Fibroblast of upper back skin (primary cell): ENCODE measurements at regions not wholly inside any gene's neighbourhood (a gene's known extent, or its start where the extent isn't known, plus 50 kb on each side); places are given as distances from the start of the nearest gene placed in this dataset.
"Not testable (repeated sequence)": the region's sequence is repeated elsewhere in the genome, so short reads cannot be mapped to it uniquely, and the experiment has no call there.

Source experiments
- DNase-seq: peaks from one replicate; pipeline ENCODE4 v3.0.0-alpha.2; 2013

GRCh38 chr16:59455497-59455896 lies 721.4 kb upstream of the GOT2 start:
- no peak for DNase-seq

GRCh38 chr16:59450513-59450912 lies 716.4 kb upstream of the GOT2 start:
- DNase-seq, result not testable (repeated sequence)

- DNase-seq, result no peak
These were observed 706.4 kb upstream of the GOT2 start for GRCh38 chr16:59440502-59440901.

- no peak for DNase-seq
These were observed 698.8 kb upstream of the GOT2 start for GRCh38 chr16:59432896-59433295.

DNA sequence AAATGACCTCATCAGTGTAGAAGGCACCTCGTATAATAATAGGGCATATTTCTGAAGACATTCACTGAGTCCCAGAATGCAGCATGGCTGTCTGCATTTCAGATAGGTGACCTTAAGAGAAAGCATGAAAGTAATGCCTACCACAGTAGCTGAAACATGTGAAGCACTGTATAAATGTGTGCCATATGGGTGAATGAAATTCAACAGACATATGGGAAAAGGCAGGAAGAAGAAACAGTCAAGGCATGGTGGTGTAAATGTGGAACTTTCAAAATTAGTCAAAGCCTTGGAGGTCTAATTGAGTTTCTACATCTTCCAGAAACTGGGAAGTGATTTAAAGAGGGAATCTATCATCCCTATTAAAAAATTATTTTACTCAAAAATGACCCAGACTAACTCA lies 698.2 kb upstream of the GOT2 start:
- DNase-seq, result no peak

DNA sequence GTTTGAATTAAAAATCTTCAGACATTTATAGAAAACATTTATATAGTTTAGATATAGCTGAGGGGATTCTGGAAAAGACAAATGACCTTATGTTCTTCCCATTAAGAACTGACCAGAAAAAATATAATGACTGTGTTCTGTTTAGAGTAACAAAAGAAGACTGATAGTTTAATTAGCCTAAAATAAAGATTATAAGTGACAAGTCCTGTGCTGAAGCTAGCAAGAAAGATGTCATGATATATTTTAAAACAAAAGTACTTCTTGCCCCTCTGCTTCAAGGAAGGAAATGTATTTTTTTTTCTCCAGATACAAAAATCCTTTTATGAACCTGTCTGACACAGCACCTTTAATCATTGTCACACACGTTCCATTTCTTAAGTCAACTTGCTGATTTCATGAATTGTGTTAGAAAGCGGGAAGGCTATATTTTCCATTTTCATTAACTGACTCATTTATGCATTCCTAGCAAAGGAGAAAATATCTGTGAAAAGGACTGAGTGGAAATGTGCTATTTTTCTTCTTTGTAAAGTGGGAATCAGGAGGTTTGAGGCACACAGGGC lies 690.7 kb upstream of the GOT2 start:
- peak; percentile 2 for DNase-seq

- DNase-seq, result peak; percentile 39
These were observed 678.1 kb upstream of the GOT2 start for GRCh38 chr16:59411961-59412841.

GRCh38 chr16:59410451-59410850 lies 676.3 kb upstream of the GOT2 start:
- no peak for DNase-seq

- DNase-seq, result no peak
These were observed 671.7 kb upstream of the GOT2 start for GRCh38 chr16:59405802-59406201.

GRCh38 chr16:59404509-59404908 lies 670.4 kb upstream of the GOT2 start:
- DNase-seq, result no peak

- DNase-seq, result no peak
These were observed 666.7 kb upstream of the GOT2 start for GRCh38 chr16:59400830-59401229.

DNA sequence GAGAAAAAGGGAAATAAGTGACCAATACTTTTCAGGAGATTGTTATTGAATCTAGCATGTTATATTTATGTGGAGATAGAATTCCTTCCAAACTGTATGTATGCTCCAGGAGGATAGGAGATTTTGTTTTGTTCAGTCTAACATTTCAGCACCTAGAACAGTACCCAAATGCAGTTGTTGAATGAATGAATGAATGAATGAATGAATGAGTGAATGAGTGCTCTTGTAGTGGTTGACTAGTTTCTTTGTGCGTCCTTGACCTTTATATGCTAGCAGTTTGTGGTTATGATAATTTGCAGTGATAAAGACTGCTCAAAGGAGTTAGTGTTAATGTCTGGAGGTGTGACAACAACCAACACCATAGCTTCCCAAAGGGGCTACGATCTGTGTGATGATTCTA lies 663.5 kb upstream of the GOT2 start:
- DNase-seq, result no peak

DNA sequence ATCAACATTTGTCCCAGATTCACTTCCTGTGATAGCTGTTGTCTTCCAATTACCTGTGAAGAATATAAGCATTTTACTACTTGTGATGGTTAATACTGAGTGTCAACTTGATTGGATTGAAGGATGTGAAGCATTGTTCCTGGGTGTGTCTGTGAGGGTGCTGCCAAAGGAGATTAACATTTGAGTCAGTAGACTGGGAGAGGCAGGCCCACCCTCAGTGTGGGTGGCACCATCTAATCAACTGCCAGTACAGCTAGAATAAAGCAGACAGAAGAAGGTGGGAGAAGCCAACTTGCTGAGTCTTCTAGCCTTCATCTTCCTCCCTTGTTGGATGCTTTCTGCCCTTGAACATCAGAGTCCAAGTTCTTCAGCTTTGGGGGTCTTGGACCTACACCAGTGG lies 660.4 kb upstream of the GOT2 start:
- DNase-seq, result no peak

DNA sequence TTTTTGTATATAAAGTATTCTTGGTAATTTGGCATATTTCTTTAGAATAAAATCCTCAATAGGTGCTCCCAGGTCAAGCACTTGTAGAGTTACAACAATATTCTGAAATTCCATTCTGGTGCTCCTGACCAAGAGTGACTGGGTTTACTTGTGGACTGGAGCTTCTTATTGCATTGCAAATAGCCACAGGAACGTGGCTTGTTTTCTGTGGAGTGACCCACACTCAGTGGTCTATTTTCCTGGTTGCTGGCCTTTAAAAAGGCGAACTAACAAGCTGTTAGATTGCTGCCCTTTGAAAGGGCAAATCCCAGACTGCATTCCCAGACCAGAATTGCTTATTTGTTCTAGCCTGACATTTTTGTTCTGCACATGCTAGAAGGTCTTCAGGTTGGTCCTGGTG lies 658.8 kb upstream of the GOT2 start:
- DNase-seq, result no peak

DNA sequence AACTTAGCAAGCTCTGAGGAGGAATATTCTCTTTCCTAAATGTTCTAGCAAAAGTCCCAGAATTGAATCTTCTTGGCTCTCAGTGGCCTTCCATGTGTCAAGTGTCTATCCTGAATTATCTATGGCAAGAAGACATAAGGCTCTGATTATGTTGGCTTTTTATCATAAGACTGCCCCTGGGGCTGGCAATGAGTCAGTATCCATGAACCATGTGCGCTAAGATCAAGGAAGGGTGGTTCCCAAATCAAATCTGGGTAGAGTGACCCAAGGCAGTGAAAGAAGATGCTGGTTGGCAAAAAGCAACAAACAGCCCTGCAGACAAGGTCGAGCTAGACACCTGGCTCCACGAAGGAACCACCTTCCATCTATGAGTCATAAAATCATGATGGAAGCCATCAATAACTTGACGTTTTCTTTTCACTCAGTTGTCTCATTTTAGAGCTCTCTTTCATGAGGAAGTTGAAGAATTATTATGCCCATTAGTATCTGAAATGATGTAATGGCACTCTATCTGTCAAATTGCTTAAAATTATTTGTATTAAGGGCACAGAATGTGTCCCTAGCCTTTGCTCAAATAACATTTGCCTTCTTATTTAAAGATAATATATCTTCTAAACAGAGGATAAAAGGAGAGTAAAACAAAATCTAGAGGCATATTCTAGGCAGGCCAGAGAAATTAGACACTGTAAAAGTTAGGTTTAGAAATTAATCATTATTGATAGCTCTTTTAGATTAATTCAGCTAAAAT lies 657.7 kb upstream of the GOT2 start:
- no peak for DNase-seq

DNA sequence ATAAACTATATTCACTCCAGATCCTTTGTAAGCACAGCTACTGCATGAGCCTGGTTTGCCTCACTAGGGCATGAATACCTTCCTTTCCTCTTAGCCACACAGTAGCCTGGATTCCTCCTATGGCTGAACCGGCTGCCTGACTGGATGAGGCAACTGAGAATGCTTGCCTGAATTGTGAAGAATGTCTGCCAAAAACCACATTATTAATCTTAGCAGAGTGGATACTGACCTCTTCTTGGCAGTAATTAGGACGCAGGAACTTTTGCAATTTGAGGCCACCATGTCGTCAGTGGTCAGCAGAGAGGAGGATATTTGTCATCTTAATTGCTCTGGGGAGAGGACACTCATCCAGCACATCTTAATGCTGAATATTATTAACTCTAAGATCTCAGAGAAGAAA lies 651.8 kb upstream of the GOT2 start:
- peak; percentile 97 for DNase-seq

DNA sequence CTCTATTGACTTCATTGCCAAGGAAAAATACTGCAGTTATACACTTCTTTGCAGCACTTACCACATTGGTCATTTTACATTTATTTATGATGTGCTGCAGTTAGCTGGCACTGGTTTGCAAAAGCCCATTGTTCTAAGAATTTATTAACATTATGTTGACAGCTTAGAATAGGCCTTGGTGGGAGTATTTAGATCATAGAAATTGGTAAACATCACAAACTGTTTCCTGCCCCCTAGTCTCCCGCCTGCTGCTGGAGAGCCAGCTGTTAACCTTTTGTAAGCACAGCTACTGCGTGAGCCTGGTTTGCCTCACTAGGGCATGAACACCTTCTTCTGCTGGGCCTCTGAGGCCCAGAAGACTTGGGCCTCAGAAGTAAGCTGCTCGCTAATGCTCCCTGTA lies 651.4 kb upstream of the GOT2 start:
- peak; percentile 16 for DNase-seq

DNA sequence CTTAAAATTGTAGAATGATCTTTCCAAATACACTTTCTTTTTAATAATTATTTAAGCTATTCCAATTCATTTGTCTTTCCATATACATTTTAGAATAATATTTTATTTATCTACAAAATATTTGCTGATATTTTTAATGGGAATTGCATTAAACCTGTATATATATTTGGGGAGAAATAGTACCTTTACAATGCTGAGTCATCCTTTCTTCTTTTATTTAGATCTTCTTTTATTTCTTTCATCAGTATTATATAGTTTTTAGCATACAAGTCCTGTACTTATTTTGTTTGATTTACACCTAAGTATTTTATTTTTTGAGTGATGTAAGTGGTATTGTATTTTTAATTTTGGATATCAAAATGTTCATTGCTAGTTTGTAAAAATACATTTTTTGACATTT lies 639.5 kb upstream of the GOT2 start:
- DNase-seq, result no peak

DNA sequence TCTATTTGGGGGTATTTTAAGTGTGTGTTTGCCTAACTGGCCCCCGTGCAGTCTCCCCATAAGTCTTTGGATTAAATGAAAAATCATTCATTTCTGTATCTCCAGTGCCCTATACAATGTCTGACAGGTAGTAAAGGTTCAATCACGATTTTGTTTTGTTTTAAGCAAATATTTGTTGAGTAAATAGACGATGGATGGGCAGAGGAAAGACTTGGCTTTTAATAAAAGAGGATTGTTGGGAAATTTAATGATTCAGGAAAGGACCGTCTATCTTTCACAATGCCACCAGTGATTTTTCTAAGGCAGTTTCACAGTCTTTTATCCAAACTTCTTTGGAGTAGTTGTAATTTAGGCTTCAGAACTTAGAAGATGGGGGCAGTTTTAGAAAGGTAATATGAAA lies 636.6 kb upstream of the GOT2 start:
- DNase-seq, result no peak

DNA sequence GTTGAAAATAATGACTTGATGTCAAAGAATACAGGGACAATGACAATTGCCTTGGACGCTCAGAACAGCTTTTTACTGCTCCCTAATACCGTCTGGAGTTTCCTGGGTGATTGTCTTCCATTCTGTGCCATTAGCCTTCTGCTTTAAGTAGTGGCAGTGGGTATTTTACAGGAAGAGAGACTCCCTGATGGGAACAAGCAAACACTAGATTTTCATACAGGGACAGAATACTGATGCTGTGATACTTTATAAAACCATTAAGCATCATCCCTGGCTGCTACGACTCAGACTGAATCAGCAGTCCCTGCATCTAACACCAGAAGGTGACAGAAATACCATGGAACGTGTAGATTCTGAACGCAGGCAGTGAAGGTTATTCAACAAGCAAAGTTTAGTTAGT lies 635.4 kb upstream of the GOT2 start:
- no peak for DNase-seq

GRCh38 chr16:59368586-59368985 lies 634.5 kb upstream of the GOT2 start:
- no peak for DNase-seq

- DNase-seq, result no peak
These were observed 622.6 kb upstream of the GOT2 start for GRCh38 chr16:59356709-59357108.

GRCh38 chr16:59356144-59356543 lies 622.0 kb upstream of the GOT2 start:
- DNase-seq, result no peak

DNA sequence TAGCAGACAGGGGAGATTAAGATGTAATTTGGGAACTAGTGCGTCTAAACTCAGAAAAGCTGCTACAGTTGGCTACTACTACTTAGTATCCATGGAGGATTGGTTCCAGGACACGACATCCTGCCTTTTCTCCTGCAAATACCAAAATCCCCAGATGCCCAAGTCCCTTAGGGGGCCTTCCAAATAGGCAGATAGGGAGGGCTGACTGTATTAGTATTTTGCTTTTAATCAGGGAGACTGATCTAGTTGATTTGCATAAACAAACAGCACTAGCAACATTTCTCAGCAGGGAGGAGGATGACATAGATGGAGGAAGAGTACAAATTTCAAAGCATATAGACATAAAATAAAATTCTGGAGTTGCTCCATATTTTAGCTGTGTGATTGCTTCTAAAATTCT lies 621.6 kb upstream of the GOT2 start:
- no peak for DNase-seq
